ENCODE measurements at regions not wholly inside any gene's neighbourhood (a gene's known extent, or its start where the extent isn't known, plus 50 kb on each side); places are given as distances from the start of the nearest gene placed in this dataset.

- H4K5ac ChIP-seq (ENCODE audit: low read depth, low read length): no peak overlapping the region
- no peak overlapping the region for H3K18ac ChIP-seq (ENCODE audit: low read depth, low read length)
- POLR2A ChIA-PET (ENCODE audit: unreplicated experiment): no interaction called here
- no peak overlapping the region for H2BK5ac ChIP-seq (ENCODE audit: low read depth, low read length, poor library complexity, severe bottlenecking)
- no peak overlapping the region for H3K4me3 ChIP-seq (ENCODE audit: insufficient read depth, low read depth, low read length)
- ATAC-seq (ENCODE audit: low read depth) (no peak), DNase-seq (no peak)
- peaks cover 4% of the 10 kb centered on the region; the same call in 1 of the 2 replicates for H3K9me3 ChIP-seq (ENCODE audit: control insufficient read depth, insufficient read depth, low read length)
- no peaks in the 10 kb centered on the region for H3K4me1 ChIP-seq (ENCODE audit: control insufficient read depth, insufficient read depth, low read length)
- no TSS peak for BruUV-seq (replicated peaks)
- CTCF ChIA-PET: no interaction called here
- H2AFZ ChIP-seq (replicated peaks; ENCODE audit: low read length, poor library complexity): no peak overlapping the region
- H3K9me1 ChIP-seq (ENCODE audit: insufficient read depth, low read length): no peaks in the 10 kb centered on the region
- in situ Hi-C loops (cut with MboI; ENCODE audit: low sequenced_read_pairs) (no loop called here), intact Hi-C loops (cut with micrococcal nuclease) (no loop called here), dilution Hi-C loops (cut with HindIII; ENCODE audit: low sequenced_read_pairs, unreplicated experiment) (no loop called here)
- no peaks in the 10 kb centered on the region for H3K36me3 ChIP-seq (ENCODE audit: control insufficient read depth, insufficient read depth, low read length)
- TF ChIP-seq MAZ (IDR thresholded peaks at IDR 0.05; ENCODE audit: borderline replicate concordance, low read depth, low read length) (no peak), USF2 (IDR thresholded peaks at IDR 0.05; ENCODE audit: low read depth, low read length) (no peak)
- no peak overlapping the region for H3K14ac ChIP-seq (replicated peaks; ENCODE audit: low read depth, low read length)
- no peak overlapping the region for H2BK20ac ChIP-seq (ENCODE audit: low read depth, low read length)
- no peak overlapping the region for H2AK5ac ChIP-seq (ENCODE audit: low read depth, low read length)
- no peak overlapping the region for H2BK120ac ChIP-seq (ENCODE audit: low read depth, low read length)
- no peak overlapping the region for H3K27ac ChIP-seq (ENCODE audit: insufficient read depth, low read length)
- no peak overlapping the region for H4K8ac ChIP-seq (ENCODE audit: low read depth in 2 of 2, low read length in 2 of 2)
- no peaks in the 10 kb centered on the region for H4K20me1 ChIP-seq (ENCODE audit: insufficient read depth, low read length)
- H2BK15ac ChIP-seq (ENCODE audit: low read depth, low read length): no peak overlapping the region
- no peak overlapping the region for H3K23ac ChIP-seq (ENCODE audit: low read depth, low read length)
- H3K79me1 ChIP-seq (ENCODE audit: low read depth in 1 of 2, low read length in 2 of 2): no peaks in the 10 kb centered on the region
- H3K4me2 ChIP-seq (ENCODE audit: low read depth, low read length): no peak overlapping the region
- no peak overlapping the region for H2AK9ac ChIP-seq (replicated peaks; ENCODE audit: low read depth, low read length, poor library complexity)
- no peak overlapping the region for H3K4ac ChIP-seq (ENCODE audit: low read depth, low read length)
- H4K91ac ChIP-seq (ENCODE audit: insufficient read depth, low read depth, low read length): no peak overlapping the region
- H3K9ac ChIP-seq (ENCODE audit: low read depth, low read length): no peak overlapping the region
- H3K56ac ChIP-seq (ENCODE audit: extremely low read depth, insufficient read depth, low read length): no peak overlapping the region
- no peaks in the 10 kb centered on the region for H3K27me3 ChIP-seq (ENCODE audit: control insufficient read depth, insufficient read depth, low read length)
Observed at GRCh38 chr4:23425570-23425969, 464.3 kb downstream of the PPARGC1A start.
